Kidney (tissue), 13 donors: ENCODE measurements at regions not wholly inside any gene's neighbourhood (a gene's known extent, or its start where the extent isn't known, plus 50 kb on each side); places are given as distances from the start of the nearest gene placed in this dataset.

Source experiments
- DNase-seq, 5 donors: peaks; one replicate each; pipeline ENCODE4 v3.0.0-alpha.2; 2013 to 2020
- FAIRE-seq: peaks from 2 replicates; lab custom pipeline; 2012; peaks lifted over from hg19 to GRCh38; lab: Jason Lieb, UNC
- H3K27ac ChIP-seq, 2 donors: one replicate each; pipeline ENCODE4 v1.7.0; 2013; ENCODE audit warnings: low read depth in 2 of 2, low read length in 2 of 2, inconsistent platforms in 1 of 2
- H3K27me3 ChIP-seq: one replicate; pipeline ENCODE4 v1.7.1; 2013; ENCODE audit warnings: low read length, inconsistent platforms; ENCODE audit not compliant: control insufficient read depth, insufficient read depth
- H3K36me3 ChIP-seq, 3 donors: one replicate each; pipeline versions ENCODE4 v1.7.0 to v1.7.1; 2013; ENCODE audit warnings: low read length in 3 of 3, control low read depth in 1 of 3, inconsistent platforms in 1 of 3; ENCODE audit not compliant: insufficient read depth in 3 of 3, control insufficient read depth in 2 of 3
- H3K4me1 ChIP-seq, 3 donors: one replicate each; pipeline versions ENCODE4 v1.7.0 to v1.7.1; 2013; ENCODE audit warnings: low read length in 3 of 3, inconsistent platforms in 1 of 3, low read depth in 1 of 3; ENCODE audit not compliant: control insufficient read depth in 2 of 3, insufficient read depth in 2 of 3
- H3K4me3 ChIP-seq, 3 donors: one replicate each; pipeline versions ENCODE4 v1.7.0 to v1.8.1; 2013; ENCODE audit warnings: low read length in 3 of 3, control low read depth in 1 of 3, inconsistent platforms in 1 of 3
- H3K9ac ChIP-seq, 3 donors: one replicate each; pipeline versions ENCODE4 v1.7.0 to v1.7.1; 2013; ENCODE audit warnings: low read length in 3 of 3, control low read depth in 1 of 3, inconsistent platforms in 1 of 3
- H3K9me3 ChIP-seq, 3 donors: one replicate each; pipeline versions ENCODE4 v1.7.0 to v1.7.1; 2013; ENCODE audit warnings: low read length in 3 of 3, control low read depth in 1 of 3, inconsistent platforms in 1 of 3; ENCODE audit not compliant: control insufficient read depth in 2 of 3, insufficient read depth in 1 of 3
- intact Hi-C: fragments of 100-400 bp; cut with DNase I; formaldehyde crosslinking; loops from one replicate; pipeline ENCODE4 v1.11.1; 2022
- TF ChIP-seq, protein P1 (sequence below): IDR thresholded peaks from 3 replicates; pipeline ENCODE4 v1.5.1; 2012; ENCODE audit warnings: mild to moderate bottlenecking, moderate library complexity, borderline replicate concordance; ENCODE audit not compliant: insufficient read depth; ENCODE audit errors: extremely low read depth
- donor health status: control.
- donor health status: control.
- donor health status: control.
- donor health status: control.
- donor health status: control.
- donor health status: DM: yes; HTN: yes; CAD: no.
- donor health status: Normal renal cell carcinoma (clear cell type).

DNA sequence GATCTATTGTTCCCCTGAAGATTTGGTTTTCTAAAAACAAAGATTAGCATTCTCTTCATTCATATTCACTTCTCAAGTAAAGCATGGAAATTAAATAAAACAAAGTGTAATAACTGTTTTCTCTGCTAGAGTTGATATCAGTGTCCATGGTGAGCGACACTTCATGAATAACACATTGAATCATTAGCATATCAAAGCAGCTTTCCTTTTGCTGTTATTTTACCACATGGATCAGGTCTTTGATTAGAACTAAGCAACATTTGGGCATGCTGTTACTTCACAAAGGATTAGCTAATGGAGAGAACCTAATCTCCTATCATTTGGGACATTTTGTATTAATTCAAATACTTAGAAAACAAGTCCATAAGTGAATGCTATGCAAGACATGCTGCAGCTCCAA, 368.8 kb upstream of the CDH19 start:
- DNase-seq: no peak
- H3K27me3 ChIP-seq: no peaks in the 10 kb centered on the region
- H3K4me1 ChIP-seq: no peaks in the 10 kb centered on the region
- no peak overlapping the region for H3K27ac ChIP-seq
- H3K9ac ChIP-seq: no peak overlapping the region
- H3K36me3 ChIP-seq: no peaks in the 10 kb centered on the region
- H3K9me3 ChIP-seq: no peaks in the 10 kb centered on the region
- FAIRE-seq: no peak
- TF ChIP-seq, protein P1, sequence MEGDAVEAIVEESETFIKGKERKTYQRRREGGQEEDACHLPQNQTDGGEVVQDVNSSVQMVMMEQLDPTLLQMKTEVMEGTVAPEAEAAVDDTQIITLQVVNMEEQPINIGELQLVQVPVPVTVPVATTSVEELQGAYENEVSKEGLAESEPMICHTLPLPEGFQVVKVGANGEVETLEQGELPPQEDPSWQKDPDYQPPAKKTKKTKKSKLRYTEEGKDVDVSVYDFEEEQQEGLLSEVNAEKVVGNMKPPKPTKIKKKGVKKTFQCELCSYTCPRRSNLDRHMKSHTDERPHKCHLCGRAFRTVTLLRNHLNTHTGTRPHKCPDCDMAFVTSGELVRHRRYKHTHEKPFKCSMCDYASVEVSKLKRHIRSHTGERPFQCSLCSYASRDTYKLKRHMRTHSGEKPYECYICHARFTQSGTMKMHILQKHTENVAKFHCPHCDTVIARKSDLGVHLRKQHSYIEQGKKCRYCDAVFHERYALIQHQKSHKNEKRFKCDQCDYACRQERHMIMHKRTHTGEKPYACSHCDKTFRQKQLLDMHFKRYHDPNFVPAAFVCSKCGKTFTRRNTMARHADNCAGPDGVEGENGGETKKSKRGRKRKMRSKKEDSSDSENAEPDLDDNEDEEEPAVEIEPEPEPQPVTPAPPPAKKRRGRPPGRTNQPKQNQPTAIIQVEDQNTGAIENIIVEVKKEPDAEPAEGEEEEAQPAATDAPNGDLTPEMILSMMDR: no peak
- H3K4me3 ChIP-seq: no peak overlapping the region
- intact Hi-C loops: no loop called here

DNA sequence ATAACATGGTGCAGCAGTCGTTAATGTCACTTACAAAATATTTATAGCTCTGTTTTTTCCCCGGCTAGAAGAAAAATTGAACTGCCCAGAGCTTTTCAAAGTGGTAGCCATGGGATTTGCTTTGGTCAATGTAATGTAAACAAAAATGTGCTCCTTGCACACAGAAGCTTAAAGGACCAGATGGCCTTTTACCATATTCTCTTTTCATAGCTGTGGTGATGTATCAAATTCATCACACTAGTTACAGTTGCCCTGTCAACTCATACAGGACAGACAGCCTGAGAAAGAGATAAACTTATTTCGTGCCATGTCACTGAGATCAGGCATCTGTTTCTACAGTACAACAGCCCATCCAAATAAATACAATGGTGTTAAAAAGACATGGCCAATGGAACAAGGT, 368.1 kb upstream of the CDH19 start:
- FAIRE-seq (no peak), DNase-seq (no peak)
- intact Hi-C loops: no loop called here
- Histone ChIP-seq H3K27me3 (no peaks in the 10 kb centered on the region), H3K4me1 (no peaks in the 10 kb centered on the region), H3K27ac (no peak overlapping the region), H3K4me3 (no peak overlapping the region), H3K9me3 (no peaks in the 10 kb centered on the region), H3K36me3 (no peaks in the 10 kb centered on the region), H3K9ac (no peak overlapping the region)
- TF ChIP-seq, protein P1: no peak

DNA sequence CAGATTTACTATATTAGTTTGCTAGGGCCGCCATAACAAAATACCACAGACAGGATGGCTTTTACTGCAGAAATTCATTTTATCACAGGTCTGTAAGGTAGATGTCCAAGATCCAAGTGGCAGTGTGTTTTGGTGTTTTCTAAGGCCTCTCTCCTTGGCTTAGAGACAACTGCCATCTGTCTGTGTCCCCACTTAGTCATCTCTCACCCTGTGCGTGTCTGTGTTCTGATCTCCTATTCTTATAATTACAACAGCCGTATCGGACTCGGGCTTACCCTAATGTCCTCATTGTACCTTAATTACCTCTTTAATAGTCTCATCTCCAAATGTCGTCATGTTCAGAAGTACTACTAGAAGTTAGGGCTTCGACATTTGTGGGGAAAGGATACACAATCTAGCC, 362.3 kb upstream of the CDH19 start:
- H3K4me1 ChIP-seq: no peaks in the 10 kb centered on the region
- no peak overlapping the region for H3K9ac ChIP-seq
- FAIRE-seq (no peak), DNase-seq (no peak)
- TF ChIP-seq, protein P1: no peak
- no peak overlapping the region for H3K27ac ChIP-seq
- no peaks in the 10 kb centered on the region for H3K27me3 ChIP-seq
- H3K36me3 ChIP-seq: no peaks in the 10 kb centered on the region
- intact Hi-C loops: no loop called here
- no peaks in the 10 kb centered on the region for H3K9me3 ChIP-seq
- no peak overlapping the region for H3K4me3 ChIP-seq

GRCh38 chr18:66958309-66958708, 354.4 kb upstream of the CDH19 start:
- Histone ChIP-seq H3K27ac (no peak overlapping the region), H3K9ac (no peak overlapping the region), H3K36me3 (no peaks in the 10 kb centered on the region), H3K9me3 (no peaks in the 10 kb centered on the region), H3K4me1 (no peaks in the 10 kb centered on the region), H3K4me3 (no peak overlapping the region), H3K27me3 (no peaks in the 10 kb centered on the region)
- intact Hi-C loops: no loop called here
- DNase-seq: no peak
- TF ChIP-seq, protein P1: no peak
- no peak for FAIRE-seq
